HG03571 (cell line): ENCODE measurements at regions not wholly inside any gene's neighbourhood (a gene's known extent, or its start where the extent isn't known, plus 50 kb on each side); places are given as distances from the start of the nearest gene placed in this dataset.
"Not testable (repeated sequence)": the region's sequence is repeated elsewhere in the genome, so short reads cannot be mapped to it uniquely, and the experiment has no call there.

Source experiments
- ATAC-seq: cut with Tn5 transposase; IDR thresholded peaks from one replicate; pipeline ENCODE4 v1.9.1; 2021; ENCODE audit not compliant: unreplicated experiment

GRCh38 chr22:22756109-22756508 is 111.7 kb downstream of the GGTLC2 start:
- ATAC-seq, result no peak

GRCh38 chr22:22756551-22757201 is 112.3 kb downstream of the GGTLC2 start:
- not testable (repeated sequence) for ATAC-seq

DNA sequence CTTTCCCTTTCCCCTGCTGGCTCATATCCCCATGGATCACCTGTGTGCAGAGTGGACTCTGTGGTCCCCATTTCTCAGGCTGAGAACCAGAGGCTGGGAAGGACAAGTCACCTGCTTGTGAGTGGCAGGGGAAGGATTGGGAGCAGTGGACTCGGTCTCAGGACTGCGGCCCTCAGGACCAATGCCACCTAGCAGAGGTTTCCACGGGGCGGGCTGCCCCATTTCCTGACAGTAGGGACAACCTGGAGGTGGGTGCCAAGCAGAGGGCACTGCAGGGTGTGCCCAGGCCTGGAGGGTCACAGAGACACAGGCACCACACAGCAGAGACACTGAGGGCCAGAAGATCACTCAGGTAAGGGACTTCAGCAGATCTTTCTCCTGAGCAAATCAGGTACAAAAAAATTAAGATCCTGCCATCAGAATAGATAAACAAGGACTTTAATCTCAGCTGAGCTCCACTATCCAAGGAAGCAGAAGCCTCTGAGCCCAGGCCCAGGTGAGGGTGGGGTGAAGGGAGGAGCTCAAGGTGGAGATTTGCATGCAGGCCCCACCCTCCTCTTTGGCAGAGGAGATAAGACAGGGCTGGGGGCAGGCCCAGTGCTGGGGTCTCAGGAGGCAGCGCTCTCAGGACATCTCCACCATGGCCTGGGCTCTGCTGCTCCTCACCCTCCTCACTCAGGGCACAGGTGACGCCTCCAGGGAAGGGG is 113.8 kb downstream of the GGTLC2 start:
- not testable (repeated sequence) for ATAC-seq

DNA sequence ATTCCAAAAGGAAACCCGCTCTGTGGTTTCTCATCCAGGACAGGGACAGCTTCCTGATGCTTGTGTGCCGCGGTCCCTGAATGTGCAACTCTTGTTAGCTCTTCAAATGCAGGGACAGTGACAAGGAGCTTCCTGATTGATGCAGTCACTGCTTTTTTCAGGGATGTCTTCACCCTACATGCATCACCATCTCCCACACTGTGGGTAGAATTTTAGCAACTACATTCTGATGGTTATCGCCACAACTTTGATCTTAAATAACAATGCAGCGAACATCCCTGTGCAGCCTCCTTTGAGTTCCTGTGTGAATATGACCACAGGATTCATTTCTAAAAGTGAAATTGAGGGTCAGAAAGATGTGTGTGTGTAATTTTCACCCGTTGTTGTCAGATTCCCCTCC is 115.0 kb downstream of the GGTLC2 start:
- ATAC-seq, result no peak

- ATAC-seq, result no peak
These were observed 115.6 kb downstream of the GGTLC2 start for GRCh38 chr22:22759889-22760546.

DNA sequence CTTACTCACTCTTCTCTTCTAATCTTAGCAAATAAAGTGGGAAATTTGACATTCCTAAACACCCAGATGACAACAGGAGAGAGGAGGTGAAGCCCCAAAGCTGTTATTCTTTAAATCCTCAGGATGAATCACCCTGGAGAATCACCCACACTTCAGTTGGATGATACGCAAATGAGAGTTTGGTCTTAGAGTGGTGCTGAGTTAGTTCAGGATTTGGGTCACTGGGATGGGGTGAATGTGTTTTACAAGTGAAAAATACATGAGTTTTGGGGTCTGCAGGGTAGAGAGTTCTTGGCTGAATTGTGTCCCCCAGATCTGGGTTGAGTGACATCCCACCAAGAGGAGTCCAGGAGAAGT is 117.2 kb downstream of the GGTLC2 start:
- no peak for ATAC-seq

- no peak for ATAC-seq
These were observed 117.8 kb downstream of the GGTLC2 start for GRCh38 chr22:22761963-22762772.

DNA sequence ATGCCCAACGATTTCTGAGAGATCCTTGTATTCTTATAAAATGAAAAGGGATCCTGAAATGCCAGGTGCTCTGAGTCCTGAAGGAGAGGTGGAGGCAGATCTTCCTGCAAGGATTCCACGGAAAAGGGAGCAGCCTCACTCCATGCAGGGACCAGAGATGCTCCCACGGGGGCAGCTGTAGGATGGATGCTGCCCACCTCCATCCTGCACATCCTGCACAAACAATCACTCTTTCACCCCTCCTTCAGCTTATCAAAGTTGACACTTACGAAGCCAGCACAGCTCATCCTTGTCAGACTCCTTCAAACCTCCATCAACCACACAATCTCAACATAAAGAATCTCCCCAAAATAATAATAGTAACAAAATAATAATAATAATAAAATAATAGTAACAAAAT is 119.1 kb downstream of the GGTLC2 start:
- ATAC-seq, result no peak

- no peak for ATAC-seq
These were observed 119.7 kb downstream of the GGTLC2 start for GRCh38 chr22:22764085-22764484.

GRCh38 chr22:22767876-22768602 is 119.6 kb upstream of the IGLL5 start:
- no peak for ATAC-seq

GRCh38 chr22:22768885-22769284 is 118.7 kb upstream of the IGLL5 start:
- ATAC-seq, result no peak

GRCh38 chr22:22769434-22770279 is 118.0 kb upstream of the IGLL5 start:
- no peak for ATAC-seq

GRCh38 chr22:22770280-22770871 is 117.2 kb upstream of the IGLL5 start:
- ATAC-seq, result no peak

GRCh38 chr22:22770881-22771280 is 116.7 kb upstream of the IGLL5 start:
- ATAC-seq, result no peak

- ATAC-seq, result no peak
These were observed 115.8 kb upstream of the IGLL5 start for GRCh38 chr22:22771696-22772377.

- ATAC-seq, result no peak
These were observed 115.2 kb upstream of the IGLL5 start for GRCh38 chr22:22772396-22772795.

- no peak for ATAC-seq
These were observed 114.7 kb upstream of the IGLL5 start for GRCh38 chr22:22772883-22773282.

GRCh38 chr22:22773427-22773826 is 114.2 kb upstream of the IGLL5 start:
- ATAC-seq, result no peak
